ENCODE measurements at regions not wholly inside any gene's neighbourhood (a gene's known extent, or its start where the extent isn't known, plus 50 kb on each side); places are given as distances from the start of the nearest gene placed in this dataset.

GRCh38 chr12:5203720-5204119 is 160.0 kb downstream of the KCNA5 start:
- Mint-ChIP-seq H3K36me3 (ENCODE audit: unreplicated experiment) (no peaks in the 10 kb centered on the region), H3K27me3 (ENCODE audit: unreplicated experiment) (no peaks in the 10 kb centered on the region), H3K4me3 (ENCODE audit: unreplicated experiment) (no peak overlapping the region), H3K9me3 (ENCODE audit: unreplicated experiment) (no peaks in the 10 kb centered on the region), H3K4me1 (ENCODE audit: unreplicated experiment) (no peaks in the 10 kb centered on the region), H3K27ac (ENCODE audit: unreplicated experiment) (no peak overlapping the region)
- DNase-seq (ENCODE audit: extremely low spot score, unreplicated experiment), result no peak
- TF ChIP-seq CTCF (IDR thresholded peaks at IDR 0.05), result no peak

DNA sequence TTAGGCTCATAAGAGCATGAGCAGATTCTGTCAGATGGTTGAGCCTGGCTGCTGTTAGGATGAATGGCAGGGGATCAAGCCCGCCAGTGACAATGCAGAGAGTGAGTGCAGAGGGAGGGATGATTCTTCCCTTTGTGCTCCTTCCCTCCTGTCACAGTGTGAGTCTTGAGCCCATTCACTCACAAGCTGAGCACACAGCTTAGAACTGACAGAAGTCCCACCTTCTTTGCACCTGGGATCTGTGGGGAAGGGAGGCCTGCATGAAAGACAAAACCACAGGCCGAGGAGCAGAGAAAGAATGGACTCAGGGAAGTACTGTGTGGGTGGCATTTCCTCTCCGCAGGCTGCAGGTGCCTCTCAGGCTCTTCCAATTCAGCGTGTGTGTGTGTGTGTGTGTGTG is 160.6 kb downstream of the KCNA5 start:
- Mint-ChIP-seq H3K36me3 (ENCODE audit: unreplicated experiment) (no peaks in the 10 kb centered on the region), H3K4me3 (ENCODE audit: unreplicated experiment) (no peak overlapping the region), H3K9me3 (ENCODE audit: unreplicated experiment) (no peaks in the 10 kb centered on the region), H3K27me3 (ENCODE audit: unreplicated experiment) (no peaks in the 10 kb centered on the region), H3K4me1 (ENCODE audit: unreplicated experiment) (no peaks in the 10 kb centered on the region), H3K27ac (ENCODE audit: unreplicated experiment) (no peak overlapping the region)
- no peak for DNase-seq (ENCODE audit: extremely low spot score, unreplicated experiment)
- TF ChIP-seq CTCF (IDR thresholded peaks at IDR 0.05), result no peak

DNA sequence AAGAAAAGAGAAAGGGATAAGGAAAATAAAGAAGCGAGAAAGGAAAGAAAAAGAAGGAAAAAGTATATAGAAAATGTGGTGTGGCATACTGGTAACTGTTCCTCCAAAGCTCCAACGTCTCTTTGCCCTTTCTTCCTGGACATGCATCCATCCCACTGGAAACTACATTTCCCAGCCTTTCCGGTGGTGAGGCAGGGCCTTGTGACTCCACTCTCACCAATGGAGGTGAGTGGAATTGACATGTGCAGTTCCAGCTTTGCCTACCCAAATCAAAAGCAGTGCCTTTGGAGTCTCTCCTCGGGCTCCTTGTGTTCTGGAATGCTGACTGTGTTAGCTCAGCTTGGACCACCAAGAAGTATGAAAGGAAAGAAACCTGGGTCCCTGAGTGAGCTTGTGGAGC is 161.2 kb downstream of the KCNA5 start:
- no peaks in the 10 kb centered on the region for H3K4me1 Mint-ChIP-seq (ENCODE audit: unreplicated experiment)
- TF ChIP-seq CTCF (IDR thresholded peaks at IDR 0.05), result no peak
- no peak overlapping the region for H3K27ac Mint-ChIP-seq (ENCODE audit: unreplicated experiment)
- H3K27me3 Mint-ChIP-seq (ENCODE audit: unreplicated experiment), result no peaks in the 10 kb centered on the region
- no peak overlapping the region for H3K4me3 Mint-ChIP-seq (ENCODE audit: unreplicated experiment)
- DNase-seq (ENCODE audit: extremely low spot score, unreplicated experiment), result no peak
- no peaks in the 10 kb centered on the region for H3K9me3 Mint-ChIP-seq (ENCODE audit: unreplicated experiment)
- no peaks in the 10 kb centered on the region for H3K36me3 Mint-ChIP-seq (ENCODE audit: unreplicated experiment)

- Mint-ChIP-seq H3K27me3 (ENCODE audit: unreplicated experiment) (peaks cover 3% of the 10 kb centered on the region), H3K27ac (ENCODE audit: unreplicated experiment) (no peak overlapping the region), H3K9me3 (ENCODE audit: unreplicated experiment) (no peaks in the 10 kb centered on the region), H3K4me3 (ENCODE audit: unreplicated experiment) (no peak overlapping the region), H3K36me3 (ENCODE audit: unreplicated experiment) (no peaks in the 10 kb centered on the region), H3K4me1 (ENCODE audit: unreplicated experiment) (no peaks in the 10 kb centered on the region)
- DNase-seq (ENCODE audit: extremely low spot score, unreplicated experiment), result no peak
- TF ChIP-seq CTCF (IDR thresholded peaks at IDR 0.05), result no peak
Measured at GRCh38 chr12:5206401-5207175, 162.9 kb downstream of the KCNA5 start.

GRCh38 chr12:5210179-5210922 is 166.7 kb downstream of the KCNA5 start:
- Mint-ChIP-seq H3K4me1 (ENCODE audit: unreplicated experiment) (no peaks in the 10 kb centered on the region), H3K36me3 (ENCODE audit: unreplicated experiment) (no peaks in the 10 kb centered on the region), H3K27ac (ENCODE audit: unreplicated experiment) (no peak overlapping the region), H3K4me3 (ENCODE audit: unreplicated experiment) (no peak overlapping the region), H3K27me3 (ENCODE audit: unreplicated experiment) (peaks cover 3% of the 10 kb centered on the region), H3K9me3 (ENCODE audit: unreplicated experiment) (no peaks in the 10 kb centered on the region)
- TF ChIP-seq CTCF (IDR thresholded peaks at IDR 0.05), result no peak
- no peak for DNase-seq (ENCODE audit: extremely low spot score, unreplicated experiment)

All from osteocyte (in vitro differentiated cells).